Coronary artery (tissue), 2 donors: ENCODE measurements at regions not wholly inside any gene's neighbourhood (a gene's known extent, or its start where the extent isn't known, plus 50 kb on each side); places are given as distances from the start of the nearest gene placed in this dataset.

Experiments
- DNase-seq: peaks from one replicate; pipeline ENCODE4 v3.0.0-alpha.2; 2017; ENCODE audit warnings: low spot score
- H3K27ac ChIP-seq, 2 donors: fragments of 200-600 bp; sonication (generic); one replicate each; pipeline ENCODE4 v1.5.1; 2016 to 2019
- H3K4me3 ChIP-seq: fragments of 200-600 bp; sonication (generic); 2 replicates; pipeline ENCODE4 v1.5.1; 2016; ENCODE audit warnings: mild to moderate bottlenecking, moderate library complexity
- TF ChIP-seq, protein P1 (sequence below): fragments of 200-600 bp; sonication (generic); IDR thresholded peaks from one replicate; pipeline ENCODE4 v1.5.1; 2019; ENCODE audit warnings: antibody characterized with exemption

GRCh38 chr6:93828553-93828952, 409.2 kb upstream of the EPHA7 start:
- no peak overlapping the region for H3K4me3 ChIP-seq
- no peak for DNase-seq
- TF ChIP-seq, protein P1, sequence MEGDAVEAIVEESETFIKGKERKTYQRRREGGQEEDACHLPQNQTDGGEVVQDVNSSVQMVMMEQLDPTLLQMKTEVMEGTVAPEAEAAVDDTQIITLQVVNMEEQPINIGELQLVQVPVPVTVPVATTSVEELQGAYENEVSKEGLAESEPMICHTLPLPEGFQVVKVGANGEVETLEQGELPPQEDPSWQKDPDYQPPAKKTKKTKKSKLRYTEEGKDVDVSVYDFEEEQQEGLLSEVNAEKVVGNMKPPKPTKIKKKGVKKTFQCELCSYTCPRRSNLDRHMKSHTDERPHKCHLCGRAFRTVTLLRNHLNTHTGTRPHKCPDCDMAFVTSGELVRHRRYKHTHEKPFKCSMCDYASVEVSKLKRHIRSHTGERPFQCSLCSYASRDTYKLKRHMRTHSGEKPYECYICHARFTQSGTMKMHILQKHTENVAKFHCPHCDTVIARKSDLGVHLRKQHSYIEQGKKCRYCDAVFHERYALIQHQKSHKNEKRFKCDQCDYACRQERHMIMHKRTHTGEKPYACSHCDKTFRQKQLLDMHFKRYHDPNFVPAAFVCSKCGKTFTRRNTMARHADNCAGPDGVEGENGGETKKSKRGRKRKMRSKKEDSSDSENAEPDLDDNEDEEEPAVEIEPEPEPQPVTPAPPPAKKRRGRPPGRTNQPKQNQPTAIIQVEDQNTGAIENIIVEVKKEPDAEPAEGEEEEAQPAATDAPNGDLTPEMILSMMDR = no peak
- H3K27ac ChIP-seq = no peak overlapping the region

DNA sequence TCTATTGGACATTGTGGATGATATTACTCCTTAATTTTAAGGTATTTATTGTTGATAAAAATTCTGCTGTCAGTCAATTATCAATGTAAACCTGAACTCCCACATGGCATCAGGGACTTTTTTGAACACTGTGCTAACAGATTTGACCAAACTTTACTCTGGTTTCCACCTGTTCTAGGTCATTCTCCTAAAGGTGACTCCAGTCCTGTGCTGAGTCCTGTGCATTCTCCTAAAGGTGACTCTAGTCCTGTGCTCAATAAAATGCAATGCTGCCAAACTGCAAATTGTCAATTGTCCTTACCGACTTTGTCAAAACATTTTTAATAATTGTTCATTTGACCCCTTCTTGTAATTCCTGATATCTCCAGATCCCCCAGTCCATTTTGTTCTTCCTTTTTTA, 408.4 kb upstream of the EPHA7 start:
- DNase-seq = no peak
- TF ChIP-seq, protein P1 = no peak

DNA sequence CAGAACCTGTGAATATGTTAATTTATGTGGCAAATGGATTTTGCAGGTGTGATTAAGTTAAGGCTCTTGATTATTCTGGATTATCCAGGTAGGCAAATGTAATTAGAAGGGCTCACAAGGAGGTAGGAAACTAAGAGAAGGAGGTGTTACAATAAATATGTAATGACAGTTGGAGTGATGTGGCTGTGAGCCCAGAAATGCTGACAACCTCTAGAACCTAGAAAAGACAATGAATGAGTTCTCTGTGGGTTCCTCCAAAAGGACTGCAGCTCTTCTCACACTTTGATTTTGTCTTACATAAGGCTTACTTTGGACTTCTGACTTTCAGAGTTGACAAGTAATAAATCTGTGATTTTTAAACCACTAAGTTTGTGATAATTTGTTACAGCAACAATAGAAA, 406.6 kb upstream of the EPHA7 start:
- no peak overlapping the region for H3K27ac ChIP-seq
- no peak for DNase-seq
- TF ChIP-seq, protein P1 = no peak
- no peak overlapping the region for H3K4me3 ChIP-seq

More for the DNA sequence above, 408.4 kb upstream of the EPHA7 start:
- no peak overlapping the region for H3K4me3 ChIP-seq
- no peak overlapping the region for H3K27ac ChIP-seq

DNA sequence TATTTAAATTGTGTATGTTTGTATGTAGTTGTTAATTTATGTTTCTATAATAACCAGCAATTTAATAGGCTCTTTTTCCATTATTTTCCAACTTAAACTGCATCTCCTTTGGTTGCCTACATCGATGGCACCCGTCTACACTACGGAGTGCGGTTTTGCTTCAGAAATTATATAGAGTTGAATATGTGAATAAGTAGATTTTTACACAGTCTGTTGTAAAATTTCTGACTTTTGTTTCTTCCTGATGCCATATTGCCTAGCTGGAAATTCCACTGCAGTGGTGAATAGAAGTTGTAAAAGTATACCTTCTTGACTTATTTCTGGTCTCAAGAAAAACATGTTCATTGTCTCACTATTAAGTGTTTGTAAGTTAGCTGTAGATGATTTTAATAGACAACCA, 404.1 kb upstream of the EPHA7 start:
- Histone ChIP-seq H3K4me3 (no peak overlapping the region), H3K27ac (no peak overlapping the region)
- DNase-seq = no peak
- TF ChIP-seq, protein P1 = no peak

DNA sequence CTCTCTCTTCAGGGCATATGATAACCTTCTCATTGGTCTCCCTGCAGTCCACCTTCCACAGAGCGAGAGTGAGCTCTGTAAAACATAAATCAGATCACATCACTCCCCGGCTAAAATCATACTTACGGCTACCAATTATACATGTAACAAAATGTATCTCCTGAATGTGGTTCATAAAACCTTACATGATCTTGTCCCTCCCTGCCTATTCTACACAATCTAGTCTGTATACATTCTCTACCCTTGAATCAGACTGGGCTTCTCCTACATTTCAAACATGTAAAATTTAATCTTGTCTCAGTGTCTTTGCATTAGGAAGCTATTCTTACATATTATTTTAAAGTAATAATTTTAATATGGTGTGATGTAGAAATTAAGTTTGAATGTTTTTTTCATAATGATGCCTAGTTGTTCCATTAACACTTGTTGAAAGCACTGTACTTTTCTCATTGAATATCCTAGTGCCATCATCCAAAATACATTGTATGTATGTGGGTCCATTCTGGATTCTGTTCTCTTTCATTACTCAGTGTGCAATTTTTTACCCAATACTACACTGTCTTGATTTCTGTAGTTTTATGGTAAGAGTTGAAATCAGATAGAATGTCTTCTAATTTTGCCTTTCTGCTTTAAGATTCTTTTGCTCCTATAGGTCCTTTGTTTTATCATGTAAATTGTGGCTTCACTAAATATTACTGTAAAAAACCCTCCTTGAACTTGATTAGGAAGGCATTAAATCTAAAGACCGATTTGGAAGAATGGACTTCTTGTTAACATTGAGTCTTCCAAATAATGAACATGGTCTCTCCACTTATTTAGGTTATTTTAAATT, 403.3 kb upstream of the EPHA7 start:
- TF ChIP-seq, protein P1 = no peak
- no peak overlapping the region for H3K27ac ChIP-seq
- DNase-seq = no peak
- H3K4me3 ChIP-seq = no peak overlapping the region

DNA sequence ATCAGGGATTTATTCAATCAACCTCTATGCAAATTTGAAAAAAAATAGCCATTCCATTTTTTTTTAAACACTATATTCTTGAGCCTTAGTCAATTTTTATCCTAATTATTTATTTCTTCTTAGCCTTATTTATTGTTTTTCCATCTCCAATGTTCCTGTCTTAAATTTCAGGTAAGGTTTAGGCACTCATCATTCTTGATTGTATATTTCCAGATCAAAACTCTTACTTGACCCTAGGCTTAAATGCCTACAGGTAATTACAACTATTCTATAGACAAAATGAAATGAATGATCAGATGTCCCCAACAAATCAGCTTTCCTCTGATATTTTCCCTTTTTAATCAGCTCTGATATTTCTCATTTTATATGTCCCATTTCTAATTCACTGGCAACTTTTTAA, 402.6 kb upstream of the EPHA7 start:
- DNase-seq = no peak
- Histone ChIP-seq H3K4me3 (no peak overlapping the region), H3K27ac (no peak overlapping the region)
- TF ChIP-seq, protein P1 = no peak

DNA sequence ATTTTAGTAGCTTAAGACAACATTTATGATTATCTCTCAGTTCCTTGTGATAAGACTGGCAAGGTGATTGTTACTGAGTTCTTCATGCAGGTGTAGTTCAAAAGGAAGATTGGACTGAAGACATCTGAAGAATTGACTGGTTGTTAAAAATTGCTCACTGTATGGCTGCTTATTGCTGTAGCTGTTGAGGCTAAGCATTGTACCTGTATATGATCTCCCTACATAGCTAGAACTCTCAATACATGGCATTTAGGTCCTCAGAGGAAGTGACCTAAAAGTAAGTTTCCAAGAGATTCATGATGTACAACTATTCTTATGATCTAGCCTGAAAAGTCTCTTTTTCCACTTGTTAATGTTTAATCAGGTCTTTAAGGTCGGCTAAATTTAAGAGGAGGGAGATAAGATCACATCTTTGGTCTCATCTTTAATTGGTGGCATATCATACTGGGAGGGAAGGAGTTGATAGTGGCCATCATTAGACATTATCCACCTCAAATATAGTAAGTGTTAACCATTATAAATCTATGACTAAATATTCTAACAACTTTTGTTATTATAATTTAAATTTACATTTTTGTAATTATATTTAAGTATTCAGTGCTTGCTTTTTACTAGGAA, 401.2 kb upstream of the EPHA7 start:
- TF ChIP-seq, protein P1 = no peak
- H3K4me3 ChIP-seq = no peak overlapping the region
- DNase-seq = no peak
- H3K27ac ChIP-seq = no peak overlapping the region
